Left ventricle myocardium inferior (tissue), 1 donor: ENCODE measurements at regions not wholly inside any gene's neighbourhood (a gene's known extent, or its start where the extent isn't known, plus 50 kb on each side); places are given as distances from the start of the nearest gene placed in this dataset.

ENCODE experiments used
- DNase-seq: peaks from one replicate; pipeline ENCODE4 v3.0.0-alpha.2; 2020
- H3K27ac ChIP-seq: fragments of 200-600 bp; replicated peaks from 2 replicates; pipeline ENCODE4 v1.8.0; 2021
- H3K27me3 ChIP-seq: fragments of 200-600 bp; 2 replicates; pipeline ENCODE4 v1.8.0; 2021; ENCODE audit warnings: low read depth
- H3K36me3 ChIP-seq: fragments of 200-600 bp; 2 replicates; pipeline ENCODE4 v1.8.0; 2021
- H3K4me1 ChIP-seq: fragments of 200-600 bp; 2 replicates; pipeline ENCODE4 v1.8.0; 2021
- H3K4me3 ChIP-seq: fragments of 200-600 bp; 2 replicates; pipeline ENCODE4 v1.8.0; 2021; ENCODE audit warnings: mild to moderate bottlenecking, moderate library complexity
- H3K9me3 ChIP-seq: fragments of 200-600 bp; replicated peaks from 2 replicates; pipeline ENCODE4 v1.8.0; 2021
- intact Hi-C: fragments of 100-400 bp; cut with micrococcal nuclease; formaldehyde crosslinking; loops from one replicate; pipeline ENCODE4 v1.11.0; 2022
- TF ChIP-seq, protein P1 (sequence below): fragments of 200-600 bp; IDR thresholded peaks from 2 replicates; pipeline ENCODE4 v1.8.0; 2021; ENCODE audit warnings: antibody characterized with exemption, mild to moderate bottlenecking, borderline replicate concordance
- donor health status: DM: no; HTN: yes; CAD: no; lungs with severe emphysema.

DNA sequence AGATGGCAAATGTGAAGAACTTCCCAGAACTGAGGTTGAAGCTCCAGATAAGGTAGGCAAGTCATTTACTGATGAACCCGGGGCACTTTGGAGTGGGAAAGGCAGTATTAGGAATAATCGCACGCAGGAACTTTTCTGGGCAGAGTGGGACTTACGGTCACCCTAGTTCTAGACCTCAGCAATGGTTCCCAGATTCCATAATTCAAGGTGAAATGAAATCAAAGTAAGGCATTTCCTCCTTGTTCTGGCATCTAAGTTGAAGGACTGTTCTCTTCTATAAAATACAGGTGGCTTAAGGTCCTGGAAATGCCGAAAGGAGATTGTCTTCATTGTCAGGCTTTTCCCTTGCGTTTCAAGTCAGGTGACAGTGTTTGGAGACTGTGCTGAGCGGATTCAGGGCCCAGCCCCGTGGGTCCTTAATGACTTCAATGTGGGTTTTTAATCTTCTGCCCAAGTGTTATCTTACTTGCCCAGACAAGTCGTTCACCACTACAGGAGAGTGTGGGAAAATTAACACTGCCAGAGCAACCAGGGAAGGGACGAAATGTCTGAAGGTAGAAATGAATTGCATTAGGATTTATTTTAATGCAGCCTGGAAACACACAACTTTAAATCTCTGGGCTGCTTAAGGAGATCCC lies 52.1 kb upstream of the STOX2 start:
- TF ChIP-seq, protein P1, sequence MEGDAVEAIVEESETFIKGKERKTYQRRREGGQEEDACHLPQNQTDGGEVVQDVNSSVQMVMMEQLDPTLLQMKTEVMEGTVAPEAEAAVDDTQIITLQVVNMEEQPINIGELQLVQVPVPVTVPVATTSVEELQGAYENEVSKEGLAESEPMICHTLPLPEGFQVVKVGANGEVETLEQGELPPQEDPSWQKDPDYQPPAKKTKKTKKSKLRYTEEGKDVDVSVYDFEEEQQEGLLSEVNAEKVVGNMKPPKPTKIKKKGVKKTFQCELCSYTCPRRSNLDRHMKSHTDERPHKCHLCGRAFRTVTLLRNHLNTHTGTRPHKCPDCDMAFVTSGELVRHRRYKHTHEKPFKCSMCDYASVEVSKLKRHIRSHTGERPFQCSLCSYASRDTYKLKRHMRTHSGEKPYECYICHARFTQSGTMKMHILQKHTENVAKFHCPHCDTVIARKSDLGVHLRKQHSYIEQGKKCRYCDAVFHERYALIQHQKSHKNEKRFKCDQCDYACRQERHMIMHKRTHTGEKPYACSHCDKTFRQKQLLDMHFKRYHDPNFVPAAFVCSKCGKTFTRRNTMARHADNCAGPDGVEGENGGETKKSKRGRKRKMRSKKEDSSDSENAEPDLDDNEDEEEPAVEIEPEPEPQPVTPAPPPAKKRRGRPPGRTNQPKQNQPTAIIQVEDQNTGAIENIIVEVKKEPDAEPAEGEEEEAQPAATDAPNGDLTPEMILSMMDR: no peak

DNA sequence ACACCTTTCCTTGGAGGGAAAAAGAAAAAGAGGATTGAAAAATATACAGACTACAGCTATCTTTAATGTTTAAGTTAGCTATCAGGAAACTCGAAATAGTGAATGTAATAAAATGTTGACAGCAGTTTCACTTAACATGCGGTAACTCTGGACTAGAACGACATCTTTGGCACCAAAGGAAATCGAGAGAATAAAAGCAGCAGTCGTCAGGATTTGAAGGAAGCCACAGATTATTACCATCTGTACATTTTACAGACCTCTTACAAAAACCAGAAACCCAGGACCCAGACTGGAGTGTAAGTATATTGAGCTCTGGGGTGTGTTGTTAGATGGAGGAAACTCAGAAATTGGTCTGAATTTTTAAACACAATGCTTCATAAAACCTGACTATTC lies 51.6 kb upstream of the STOX2 start:
- no peak overlapping the region for H3K4me3 ChIP-seq
- H3K36me3 ChIP-seq: no peaks in the 10 kb centered on the region
- no peak for DNase-seq
- TF ChIP-seq, protein P1: no peak
- no peak overlapping the region for H3K27ac ChIP-seq
- intact Hi-C loops: no loop called here
- no peaks in the 10 kb centered on the region for H3K27me3 ChIP-seq
- H3K4me1 ChIP-seq: peaks cover 21% of the 10 kb centered on the region
- no peaks in the 10 kb centered on the region for H3K9me3 ChIP-seq

More for the DNA sequence above, 52.1 kb upstream of the STOX2 start:
- H3K4me1 ChIP-seq: peaks cover 18% of the 10 kb centered on the region
- no peaks in the 10 kb centered on the region for H3K36me3 ChIP-seq
- no peak overlapping the region for H3K27ac ChIP-seq
- DNase-seq: no peak
- no peaks in the 10 kb centered on the region for H3K27me3 ChIP-seq
- peaks cover 1% of the 10 kb centered on the region for H3K9me3 ChIP-seq
- intact Hi-C loops: no loop called here
- H3K4me3 ChIP-seq: no peak overlapping the region
